Spleen (tissue), 7 donors: ENCODE measurements at regions not wholly inside any gene's neighbourhood (a gene's known extent, or its start where the extent isn't known, plus 50 kb on each side); places are given as distances from the start of the nearest gene placed in this dataset.

Experiments
- POLR2A ChIP-seq, 3 donors: fragments of 450-650 bp; IDR thresholded peaks; one replicate each; pipeline ENCODE4 v1.5.1; 2017; ENCODE audit warnings: antibody characterized with exemption in 3 of 3, mild to moderate bottlenecking in 1 of 3
- POLR2AphosphoS5 ChIP-seq, 3 donors: sonication (generic); formaldehyde crosslinking; IDR thresholded peaks; one replicate each; pipeline ENCODE4 v1.5.1; 2017; ENCODE audit warnings: antibody characterized with exemption in 3 of 3
- TF ChIP-seq, protein P1 (sequence below), 11 experiments: fragments of 200-600 bp in 7 of 11; fragments of 450-650 bp in 4 of 11; sonication (generic) in 4 of 11; IDR thresholded peaks in 8 of 11; conservative IDR thresholded peaks in 3 of 11; 1 replicate in 7 of 11; 2 replicates in 4 of 11; pipeline versions ENCODE4 v1.4.0 to v1.8.0; 2016 to 2021; ENCODE audit warnings: antibody characterized with exemption in 11 of 11, inconsistent platforms in 4 of 11, mild to moderate bottlenecking in 1 of 11
- donor health status: DM: no; HTN: no; CAD: no; lungs with moderate emphysema.
- donor health status: DM: no; HTN: no; CAD: no.
- donor health status: DM: no; HTN: no; CAD: no.

DNA sequence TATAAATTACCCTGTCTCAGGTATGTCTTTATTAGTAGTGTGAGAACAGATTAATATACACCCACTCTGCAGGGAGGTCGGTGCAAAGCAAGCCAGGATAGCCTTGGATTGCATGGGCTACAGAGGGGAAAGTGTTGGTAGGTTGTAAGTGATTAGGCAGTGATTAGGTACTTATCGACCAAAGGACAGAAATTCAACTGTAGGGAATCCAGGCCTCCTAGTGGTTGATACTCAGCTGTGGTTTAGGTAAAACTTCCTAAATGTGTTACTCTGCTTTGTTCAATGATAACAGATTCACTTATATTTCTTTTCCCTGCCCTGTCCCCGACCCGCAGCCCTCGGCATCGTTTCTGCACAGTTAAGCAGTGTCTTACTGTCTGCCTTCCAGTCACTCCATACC lies 444.0 kb downstream of the FIGN start:
- TF ChIP-seq, protein P1, sequence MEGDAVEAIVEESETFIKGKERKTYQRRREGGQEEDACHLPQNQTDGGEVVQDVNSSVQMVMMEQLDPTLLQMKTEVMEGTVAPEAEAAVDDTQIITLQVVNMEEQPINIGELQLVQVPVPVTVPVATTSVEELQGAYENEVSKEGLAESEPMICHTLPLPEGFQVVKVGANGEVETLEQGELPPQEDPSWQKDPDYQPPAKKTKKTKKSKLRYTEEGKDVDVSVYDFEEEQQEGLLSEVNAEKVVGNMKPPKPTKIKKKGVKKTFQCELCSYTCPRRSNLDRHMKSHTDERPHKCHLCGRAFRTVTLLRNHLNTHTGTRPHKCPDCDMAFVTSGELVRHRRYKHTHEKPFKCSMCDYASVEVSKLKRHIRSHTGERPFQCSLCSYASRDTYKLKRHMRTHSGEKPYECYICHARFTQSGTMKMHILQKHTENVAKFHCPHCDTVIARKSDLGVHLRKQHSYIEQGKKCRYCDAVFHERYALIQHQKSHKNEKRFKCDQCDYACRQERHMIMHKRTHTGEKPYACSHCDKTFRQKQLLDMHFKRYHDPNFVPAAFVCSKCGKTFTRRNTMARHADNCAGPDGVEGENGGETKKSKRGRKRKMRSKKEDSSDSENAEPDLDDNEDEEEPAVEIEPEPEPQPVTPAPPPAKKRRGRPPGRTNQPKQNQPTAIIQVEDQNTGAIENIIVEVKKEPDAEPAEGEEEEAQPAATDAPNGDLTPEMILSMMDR (IDR thresholded peaks at IDR 0.05 in 8 of 11, conservative IDR thresholded peaks at IDR 0.05 in 3 of 11) = no peak
- TF ChIP-seq POLR2AphosphoS5 (IDR thresholded peaks at IDR 0.05) = no peak
- TF ChIP-seq POLR2A (IDR thresholded peaks at IDR 0.05) = no peak
